Smooth muscle cell (in vitro differentiated cells): ENCODE measurements at regions not wholly inside any gene's neighbourhood (a gene's known extent, or its start where the extent isn't known, plus 50 kb on each side); places are given as distances from the start of the nearest gene placed in this dataset.

Experiments
- DNase-seq: peaks from one replicate; lab custom pipeline; 2025; ENCODE audit not compliant: unreplicated experiment; lab: John Stamatoyannopoulos, UW
- H2AFZ ChIP-seq: fragments of 200-600 bp; sonication (generic); 2 replicates; pipeline ENCODE4 v1.6.0; 2016; ENCODE audit warnings: antibody characterized with exemption, low read depth, mild to moderate bottlenecking
- H3F3A ChIP-seq: fragments of 200-600 bp; sonication (generic); 2 replicates; pipeline ENCODE4 v1.6.0; 2017; ENCODE audit warnings: antibody characterized with exemption, low read depth
- H3K27ac ChIP-seq: fragments of 200-600 bp; sonication (generic); 2 replicates; pipeline ENCODE4 v1.5.1; 2016; ENCODE audit warnings: low read depth, mild to moderate bottlenecking
- H3K27me3 ChIP-seq: fragments of 200-600 bp; sonication (generic); 2 replicates; pipeline ENCODE4 v1.6.1; 2016; ENCODE audit warnings: low read depth, mild to moderate bottlenecking
- H3K36me3 ChIP-seq: fragments of 200-600 bp; sonication (generic); 2 replicates; pipeline ENCODE4 v1.5.1; 2016; ENCODE audit warnings: low read depth
- H3K4me1 ChIP-seq: fragments of 200-600 bp; sonication (generic); 2 replicates; pipeline ENCODE4 v1.5.1; 2016; ENCODE audit warnings: low read depth
- H3K4me2 ChIP-seq: fragments of 200-600 bp; sonication (generic); 2 replicates; pipeline ENCODE4 v1.6.0; 2016; ENCODE audit warnings: mild to moderate bottlenecking
- H3K4me3 ChIP-seq: fragments of 200-600 bp; sonication (generic); 2 replicates; pipeline ENCODE4 v1.5.1; 2016; ENCODE audit warnings: mild to moderate bottlenecking
- H3K79me2 ChIP-seq: fragments of 200-600 bp; sonication (generic); 2 replicates; pipeline ENCODE4 v1.6.0; 2016; ENCODE audit warnings: low read depth, mild to moderate bottlenecking
- H3K9ac ChIP-seq: fragments of 200-600 bp; sonication (generic); 2 replicates; pipeline ENCODE4 v1.6.0; 2016; ENCODE audit warnings: low read depth
- H3K9me3 ChIP-seq: fragments of 200-600 bp; sonication (generic); replicated peaks from 2 replicates; pipeline ENCODE4 v1.5.1; 2016; ENCODE audit warnings: low read depth
- H4K20me1 ChIP-seq: fragments of 200-600 bp; sonication (generic); 2 replicates; pipeline ENCODE4 v1.6.0; 2016; ENCODE audit warnings: low read depth
- WGBS: methylation state at CpG from one replicate; pipeline ENCODE4 v1.1.7; 2016; ENCODE audit warnings: low lambda C conversion rate; 5-methylcytosine and 5-hydroxymethylcytosine counted together
- TF ChIP-seq, protein P1 (sequence below): fragments of 200-600 bp; sonication (generic); IDR thresholded peaks from 2 replicates; pipeline ENCODE4 v1.5.1; 2017; ENCODE audit warnings: borderline replicate concordance, mild to moderate bottlenecking, antibody characterized with exemption; ENCODE audit not compliant: insufficient read depth, poor library complexity, severe bottlenecking

DNA sequence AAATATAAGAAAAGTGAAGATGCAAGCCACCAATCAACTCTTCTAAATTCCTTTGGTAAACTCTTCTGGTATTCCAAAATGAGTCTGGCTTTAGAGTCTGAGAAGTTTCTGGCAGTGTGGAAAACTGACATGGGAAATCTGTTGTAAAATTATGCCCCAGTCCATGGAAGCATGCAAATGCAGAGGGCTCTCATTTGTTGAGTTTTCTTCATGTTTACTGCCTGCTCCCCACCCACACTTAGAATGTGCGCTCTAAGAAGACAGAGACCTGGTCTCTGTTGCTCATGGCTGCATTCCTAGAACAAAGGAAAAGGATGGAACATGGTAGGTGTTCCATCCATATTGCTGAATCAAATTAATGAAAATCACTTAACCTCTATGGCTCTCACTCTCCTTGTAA, 411.8 kb upstream of the PDZRN3 start:
- TF ChIP-seq, protein P1, sequence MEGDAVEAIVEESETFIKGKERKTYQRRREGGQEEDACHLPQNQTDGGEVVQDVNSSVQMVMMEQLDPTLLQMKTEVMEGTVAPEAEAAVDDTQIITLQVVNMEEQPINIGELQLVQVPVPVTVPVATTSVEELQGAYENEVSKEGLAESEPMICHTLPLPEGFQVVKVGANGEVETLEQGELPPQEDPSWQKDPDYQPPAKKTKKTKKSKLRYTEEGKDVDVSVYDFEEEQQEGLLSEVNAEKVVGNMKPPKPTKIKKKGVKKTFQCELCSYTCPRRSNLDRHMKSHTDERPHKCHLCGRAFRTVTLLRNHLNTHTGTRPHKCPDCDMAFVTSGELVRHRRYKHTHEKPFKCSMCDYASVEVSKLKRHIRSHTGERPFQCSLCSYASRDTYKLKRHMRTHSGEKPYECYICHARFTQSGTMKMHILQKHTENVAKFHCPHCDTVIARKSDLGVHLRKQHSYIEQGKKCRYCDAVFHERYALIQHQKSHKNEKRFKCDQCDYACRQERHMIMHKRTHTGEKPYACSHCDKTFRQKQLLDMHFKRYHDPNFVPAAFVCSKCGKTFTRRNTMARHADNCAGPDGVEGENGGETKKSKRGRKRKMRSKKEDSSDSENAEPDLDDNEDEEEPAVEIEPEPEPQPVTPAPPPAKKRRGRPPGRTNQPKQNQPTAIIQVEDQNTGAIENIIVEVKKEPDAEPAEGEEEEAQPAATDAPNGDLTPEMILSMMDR, result no peak
- WGBS, result 0% methylated on average over 1 of the region's 1 CpG

DNA sequence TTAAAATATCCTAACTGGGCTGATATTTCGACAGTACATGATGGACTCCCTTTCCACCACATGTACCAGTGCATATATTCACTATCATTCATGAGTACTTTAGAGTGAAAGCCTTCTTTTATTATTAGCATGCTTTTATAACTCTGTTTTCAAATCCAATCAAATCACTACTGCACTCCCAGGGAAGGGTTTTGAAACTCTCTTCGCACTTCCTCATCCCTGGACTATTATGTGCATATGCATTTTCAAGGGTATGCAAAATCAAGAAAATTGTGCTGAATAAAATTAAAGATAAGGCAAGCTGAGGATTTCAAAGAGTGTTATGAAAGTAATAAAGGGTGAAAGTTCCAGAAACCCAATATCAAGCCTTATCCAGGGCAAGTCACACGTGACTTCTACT, 411.4 kb upstream of the PDZRN3 start:
- 93% methylated on average over 3 of the region's 3 CpGs for WGBS
- no peak overlapping the region for H3K27ac ChIP-seq
- H3K9ac ChIP-seq, result no peak overlapping the region
- H4K20me1 ChIP-seq, result no peaks in the 10 kb centered on the region
- no peak for DNase-seq
- H3F3A ChIP-seq, result no peaks in the 10 kb centered on the region
- H3K4me3 ChIP-seq, result no peak overlapping the region
- no peaks in the 10 kb centered on the region for H3K4me1 ChIP-seq
- no peaks in the 10 kb centered on the region for H3K36me3 ChIP-seq
- H3K4me2 ChIP-seq, result no peak overlapping the region
- TF ChIP-seq, protein P1, result no peak
- no peaks in the 10 kb centered on the region for H3K9me3 ChIP-seq
- no peaks in the 10 kb centered on the region for H3K79me2 ChIP-seq
- H3K27me3 ChIP-seq, result no peaks in the 10 kb centered on the region
- no peak overlapping the region for H2AFZ ChIP-seq

More for the DNA sequence above, 411.8 kb upstream of the PDZRN3 start:
- no peak overlapping the region for H2AFZ ChIP-seq
- H3K4me2 ChIP-seq, result no peak overlapping the region
- no peaks in the 10 kb centered on the region for H3F3A ChIP-seq
- H3K79me2 ChIP-seq, result no peaks in the 10 kb centered on the region
- H3K9me3 ChIP-seq, result no peaks in the 10 kb centered on the region
- no peak overlapping the region for H3K4me3 ChIP-seq
- no peaks in the 10 kb centered on the region for H4K20me1 ChIP-seq
- no peak overlapping the region for H3K9ac ChIP-seq
- DNase-seq, result no peak
- H3K4me1 ChIP-seq, result no peaks in the 10 kb centered on the region
- no peaks in the 10 kb centered on the region for H3K36me3 ChIP-seq
- H3K27me3 ChIP-seq, result no peaks in the 10 kb centered on the region
- H3K27ac ChIP-seq, result no peak overlapping the region

DNA sequence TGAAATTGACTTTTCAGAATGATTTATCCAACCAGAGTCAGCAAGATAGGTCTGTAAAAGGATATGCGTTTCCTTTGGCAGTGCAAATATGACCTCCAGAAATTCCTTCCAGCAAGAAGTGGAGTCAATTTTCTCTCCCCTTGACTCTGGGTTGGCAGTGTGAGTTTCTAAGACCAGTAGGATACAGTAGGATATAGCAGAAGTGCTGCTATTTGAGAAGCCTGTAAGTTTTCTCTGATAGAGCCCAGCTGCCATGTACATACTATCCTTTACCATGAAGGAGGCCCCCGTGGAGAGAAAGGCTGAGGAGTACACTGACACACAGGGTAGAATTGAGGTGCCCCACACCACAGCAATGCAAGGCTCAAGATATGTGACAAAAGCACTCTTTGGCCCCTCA, 409.1 kb upstream of the PDZRN3 start:
- Histone ChIP-seq H3K27ac (no peak overlapping the region), H3F3A (no peaks in the 10 kb centered on the region), H3K4me2 (no peak overlapping the region), H2AFZ (no peak overlapping the region), H3K9ac (no peak overlapping the region), H4K20me1 (no peaks in the 10 kb centered on the region), H3K79me2 (no peaks in the 10 kb centered on the region), H3K36me3 (no peaks in the 10 kb centered on the region), H3K4me3 (no peak overlapping the region), H3K4me1 (no peaks in the 10 kb centered on the region), H3K9me3 (no peaks in the 10 kb centered on the region), H3K27me3 (no peaks in the 10 kb centered on the region)
- WGBS, result 93% methylated on average over 2 of the region's 2 CpGs
- TF ChIP-seq, protein P1, result no peak
- DNase-seq, result no peak

DNA sequence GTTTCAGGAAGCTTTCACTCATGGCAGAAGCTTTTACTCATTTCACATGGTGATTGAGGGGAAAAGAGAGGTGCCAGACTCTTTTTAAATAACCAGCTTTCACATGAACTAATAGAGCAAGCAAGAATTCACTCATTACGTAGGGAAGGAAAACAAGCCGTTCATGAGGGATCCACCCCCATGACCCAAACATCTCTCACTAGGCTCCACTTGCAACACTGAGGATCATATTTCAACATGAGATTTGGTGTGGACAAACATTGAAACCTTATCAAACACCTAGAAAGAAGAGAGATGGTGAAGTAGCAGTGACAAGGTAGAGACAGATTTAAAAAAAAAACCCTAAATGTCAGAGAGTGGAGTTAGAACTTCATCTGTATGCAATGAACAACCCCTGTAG, 408.6 kb upstream of the PDZRN3 start:
- Histone ChIP-seq H3K36me3 (no peaks in the 10 kb centered on the region), H4K20me1 (no peaks in the 10 kb centered on the region), H3K4me3 (no peak overlapping the region), H3F3A (no peaks in the 10 kb centered on the region), H3K27me3 (no peaks in the 10 kb centered on the region), H3K9ac (no peak overlapping the region), H3K4me1 (no peaks in the 10 kb centered on the region), H3K79me2 (no peaks in the 10 kb centered on the region), H3K9me3 (no peaks in the 10 kb centered on the region), H2AFZ (no peak overlapping the region), H3K4me2 (no peak overlapping the region), H3K27ac (no peak overlapping the region)
- no peak for DNase-seq
- TF ChIP-seq, protein P1, result no peak
- WGBS, result 81% methylated on average over 2 of the region's 2 CpGs
